HEK293 (cell line): ENCODE measurements at regions not wholly inside any gene's neighbourhood (a gene's known extent, or its start where the extent isn't known, plus 50 kb on each side); places are given as distances from the start of the nearest gene placed in this dataset.

Experiments used
- ELK4 ChIP-seq: IDR thresholded peaks from 2 replicates; pipeline ENCODE4 v1.6.1; 2011; ENCODE audit warnings: mild to moderate bottlenecking, low read depth, low read length, borderline replicate concordance
- GLIS1 ChIP-seq: fragments of 450-650 bp; formaldehyde crosslinking; IDR thresholded peaks from 2 replicates; pipeline ENCODE4 v1.5.1; 2016; ENCODE audit warnings: missing biosample characterization, missing genetic modification characterization
- REST ChIP-seq: fragments of 450-650 bp; formaldehyde crosslinking; IDR thresholded peaks from 2 replicates; pipeline ENCODE4 v1.5.1; 2016; ENCODE audit warnings: missing biosample characterization, missing genetic modification characterization
- ZFP41 ChIP-seq: fragments of 450-650 bp; formaldehyde crosslinking; IDR thresholded peaks from 2 replicates; pipeline ENCODE4 v1.5.1; 2016; ENCODE audit warnings: missing biosample characterization, missing genetic modification characterization, borderline replicate concordance
- ZNF114 ChIP-seq: fragments of 450-650 bp; formaldehyde crosslinking; IDR thresholded peaks from 2 replicates; pipeline ENCODE4 v1.5.0; 2017; ENCODE audit warnings: missing biosample characterization, missing genetic modification characterization
- ZNF214 ChIP-seq: fragments of 450-650 bp; formaldehyde crosslinking; IDR thresholded peaks from 2 replicates; pipeline ENCODE4 v1.5.1; 2017; ENCODE audit warnings: missing biosample characterization, mild to moderate bottlenecking, missing genetic modification characterization, borderline replicate concordance
- ZNF274 ChIP-seq, 2 experiments: fragments of 200-500 bp in 1 of 2; fragments of 450-650 bp in 1 of 2; sonication (Bioruptor generic) in 1 of 2; formaldehyde crosslinking in 1 of 2; IDR thresholded peaks; 2 replicates each; pipeline versions ENCODE4 v1.5.1 to v1.6.1; 2014 to 2016; ENCODE audit warnings: borderline replicate concordance in 1 of 2, inconsistent platforms in 1 of 2, low read length in 1 of 2, missing biosample characterization in 1 of 2, missing genetic modification characterization in 1 of 2
- ZNF311 ChIP-seq: fragments of 450-650 bp; formaldehyde crosslinking; IDR thresholded peaks from 2 replicates; pipeline ENCODE4 v1.5.1; 2017; ENCODE audit warnings: missing biosample characterization, missing genetic modification characterization, borderline replicate concordance
- ZNF549 ChIP-seq: fragments of 450-650 bp; IDR thresholded peaks from 2 replicates; pipeline ENCODE4 v1.5.1; 2018; ENCODE audit warnings: missing biosample characterization, missing genetic modification characterization, mild to moderate bottlenecking, inconsistent platforms, moderate library complexity
- ZSCAN30 ChIP-seq: fragments of 450-650 bp; IDR thresholded peaks from 2 replicates; pipeline ENCODE4 v1.5.1; 2018; ENCODE audit warnings: missing biosample characterization, mild to moderate bottlenecking, missing genetic modification characterization, moderate library complexity
- TF ChIP-seq, protein P1 (sequence below): fragments of 450-650 bp; formaldehyde crosslinking; IDR thresholded peaks from 2 replicates; pipeline ENCODE4 v1.5.1; 2016; ENCODE audit warnings: missing biosample characterization, missing genetic modification characterization

GRCh38 chr12:127254420-127254955 is 1012.5 kb upstream of the TMEM132C start:
- TF ChIP-seq ZNF214 (no peak), ELK4 (no peak), ZFP41 (tag by site-specific recombination) (no peak), ZNF549 (tag by site-specific recombination) (no peak), REST (tag by site-specific recombination) (no peak), ZSCAN30 (tag by site-specific recombination) (no peak), ZNF311 (tag by site-specific recombination) (no peak), GLIS1 (tag by site-specific recombination) (no peak), ZNF114 (tag by site-specific recombination) (no peak), ZNF274 (IDR thresholded peaks at IDR 0.05; ENCODE audit: low read length) (no peak), ZNF274 (tag by site-specific recombination; IDR thresholded peaks at IDR 0.05; ENCODE audit: borderline replicate concordance) (no peak)
- TF ChIP-seq, protein P1, sequence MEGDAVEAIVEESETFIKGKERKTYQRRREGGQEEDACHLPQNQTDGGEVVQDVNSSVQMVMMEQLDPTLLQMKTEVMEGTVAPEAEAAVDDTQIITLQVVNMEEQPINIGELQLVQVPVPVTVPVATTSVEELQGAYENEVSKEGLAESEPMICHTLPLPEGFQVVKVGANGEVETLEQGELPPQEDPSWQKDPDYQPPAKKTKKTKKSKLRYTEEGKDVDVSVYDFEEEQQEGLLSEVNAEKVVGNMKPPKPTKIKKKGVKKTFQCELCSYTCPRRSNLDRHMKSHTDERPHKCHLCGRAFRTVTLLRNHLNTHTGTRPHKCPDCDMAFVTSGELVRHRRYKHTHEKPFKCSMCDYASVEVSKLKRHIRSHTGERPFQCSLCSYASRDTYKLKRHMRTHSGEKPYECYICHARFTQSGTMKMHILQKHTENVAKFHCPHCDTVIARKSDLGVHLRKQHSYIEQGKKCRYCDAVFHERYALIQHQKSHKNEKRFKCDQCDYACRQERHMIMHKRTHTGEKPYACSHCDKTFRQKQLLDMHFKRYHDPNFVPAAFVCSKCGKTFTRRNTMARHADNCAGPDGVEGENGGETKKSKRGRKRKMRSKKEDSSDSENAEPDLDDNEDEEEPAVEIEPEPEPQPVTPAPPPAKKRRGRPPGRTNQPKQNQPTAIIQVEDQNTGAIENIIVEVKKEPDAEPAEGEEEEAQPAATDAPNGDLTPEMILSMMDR (tag by site-specific recombination): no peak
